ENCODE measurements at regions not wholly inside any gene's neighbourhood (a gene's known extent, or its start where the extent isn't known, plus 50 kb on each side); places are given as distances from the start of the nearest gene placed in this dataset.
A peak's percentile ranks its signal among the peaks of the same experiment; 100 is the strongest.

DNA sequence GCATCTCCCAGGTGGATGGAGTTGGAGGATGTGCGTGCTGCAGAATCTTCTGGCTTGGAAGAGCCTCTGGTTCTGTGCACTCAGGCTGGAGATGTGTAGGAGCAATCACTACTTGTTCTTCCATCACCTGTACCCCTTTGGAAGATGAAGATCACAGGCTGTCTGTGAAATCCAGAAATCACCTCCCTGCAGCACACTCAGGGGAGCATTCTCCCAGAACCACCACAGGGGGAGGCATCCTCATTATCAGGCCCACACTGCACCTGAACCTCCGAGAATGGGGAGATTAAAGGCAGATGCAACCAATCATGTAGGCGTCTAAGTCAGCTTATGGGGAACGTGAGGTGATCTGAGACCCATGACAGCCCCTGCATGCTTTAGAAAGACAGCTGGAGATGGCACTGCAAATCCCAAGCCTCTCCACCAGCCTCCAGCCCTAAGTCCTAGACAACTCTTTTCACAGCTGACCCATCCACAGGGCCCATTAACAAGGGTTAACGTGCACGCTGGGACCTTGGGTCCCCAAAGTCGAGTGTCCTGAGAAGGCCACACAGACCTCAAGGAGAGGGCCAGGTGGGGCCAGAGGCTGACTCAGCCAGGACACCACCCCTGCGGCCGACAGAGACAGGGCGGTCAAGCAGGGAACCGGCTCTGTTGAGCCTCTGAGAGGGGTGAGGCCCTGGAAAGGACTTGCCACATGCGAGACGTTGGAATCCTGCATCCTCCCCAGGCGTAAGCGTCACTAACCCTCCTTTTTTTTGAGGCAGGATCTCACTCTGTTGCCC is 314.9 kb downstream of the EIPR1 start:
- ATAC-seq (no peak), DNase-seq (no peak)

DNA sequence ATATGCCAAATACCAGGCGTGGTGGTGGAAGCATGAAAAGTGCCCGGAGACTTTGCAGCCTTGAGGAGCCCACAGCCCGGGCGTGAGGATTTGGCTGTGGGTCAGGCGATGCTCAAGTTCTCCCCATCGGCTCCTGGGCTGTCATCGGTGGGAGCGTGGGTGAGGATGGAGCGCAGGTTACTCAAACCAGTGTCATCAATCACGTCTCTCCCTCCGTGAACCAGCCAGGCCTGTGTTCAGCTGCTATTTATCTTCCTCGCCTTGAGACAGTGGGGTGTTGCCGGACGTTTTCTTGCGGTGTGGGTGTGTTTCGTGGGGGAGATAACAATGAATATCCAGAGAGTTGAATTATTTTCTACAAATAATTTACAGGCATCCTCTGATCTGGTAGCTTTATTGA is 317.6 kb downstream of the EIPR1 start:
- ATAC-seq (no peak), DNase-seq (no peak)

DNA sequence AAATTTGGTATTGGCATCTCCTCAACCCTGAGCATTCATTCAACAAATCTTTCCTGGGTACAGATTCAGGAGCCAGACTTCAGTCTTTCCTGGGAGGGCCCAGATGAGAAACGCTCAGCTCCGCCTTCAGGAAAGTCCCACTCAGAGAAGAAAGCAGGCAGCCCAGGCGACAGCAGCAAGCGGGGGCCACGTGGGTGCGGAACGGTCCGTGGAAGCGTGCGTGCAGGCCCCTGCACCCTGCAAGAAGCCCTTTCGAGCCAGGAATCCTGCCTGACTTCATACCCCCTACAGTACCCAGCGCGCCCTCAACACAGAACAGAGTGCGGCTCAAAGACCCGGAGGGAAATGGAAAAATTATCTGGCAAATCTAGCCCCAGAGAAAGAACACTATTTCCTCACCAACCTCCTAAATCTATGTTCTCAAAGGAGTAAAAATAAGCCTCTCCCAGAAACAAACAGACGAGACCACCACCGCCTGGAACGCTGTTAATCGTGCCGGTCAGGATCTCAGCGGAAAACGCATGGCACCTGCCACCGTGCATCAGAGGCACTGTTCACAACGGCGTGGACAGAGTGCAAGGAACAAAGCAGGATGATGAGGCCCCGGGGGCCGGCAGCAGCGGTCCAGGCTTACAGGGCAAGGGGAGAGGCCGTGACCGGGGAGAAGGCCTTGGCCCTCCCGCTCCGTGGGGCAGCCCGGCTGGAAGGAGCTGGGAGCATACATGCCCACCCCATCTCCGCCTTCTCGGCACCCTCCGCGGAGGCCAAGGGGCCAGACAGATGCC is 318.3 kb downstream of the EIPR1 start:
- ATAC-seq: no peak
- DNase-seq: no peak

DNA sequence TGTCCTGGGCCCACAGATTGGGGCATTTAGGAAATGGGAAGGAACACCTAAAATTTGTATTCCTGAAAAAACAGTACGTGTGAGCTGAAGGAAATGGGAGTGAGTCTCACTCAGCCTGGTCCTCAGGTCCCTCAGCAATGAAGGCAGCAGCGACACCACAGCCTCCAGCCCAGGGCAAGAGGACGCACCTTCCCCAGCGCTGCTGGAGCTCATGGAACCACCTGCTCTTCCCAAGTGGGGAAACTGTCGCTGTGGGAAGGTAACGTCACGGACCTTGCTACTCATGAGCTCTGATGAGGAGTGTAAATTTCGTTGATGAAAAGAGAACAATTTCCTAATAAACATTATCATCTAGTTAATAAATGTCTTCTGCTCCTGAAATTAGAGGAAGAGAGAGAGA is 323.6 kb downstream of the EIPR1 start:
- DNase-seq: no peak

DNA sequence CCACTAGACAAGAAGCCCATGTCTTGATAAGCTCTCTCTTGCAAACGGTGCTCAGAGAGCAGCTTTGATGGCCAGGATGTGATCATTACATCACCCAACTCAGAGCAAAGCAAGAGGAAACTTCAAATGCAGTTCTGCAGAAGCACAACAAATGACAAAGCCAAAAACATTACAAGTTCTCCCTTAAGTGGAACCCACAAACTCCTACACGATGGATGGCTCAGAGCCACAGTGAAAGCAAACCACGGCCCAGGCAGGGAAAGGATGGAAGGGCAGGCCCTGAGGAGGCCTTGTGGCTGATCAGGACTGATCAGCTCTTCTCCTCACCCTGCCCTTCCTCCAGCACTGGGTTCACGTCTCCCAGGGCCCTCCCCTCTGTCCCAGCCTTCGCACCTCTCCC is 326.4 kb downstream of the EIPR1 start:
- ATAC-seq (no peak), DNase-seq (no peak)

More for the DNA sequence above, 323.6 kb downstream of the EIPR1 start:
- no peak for ATAC-seq

DNA sequence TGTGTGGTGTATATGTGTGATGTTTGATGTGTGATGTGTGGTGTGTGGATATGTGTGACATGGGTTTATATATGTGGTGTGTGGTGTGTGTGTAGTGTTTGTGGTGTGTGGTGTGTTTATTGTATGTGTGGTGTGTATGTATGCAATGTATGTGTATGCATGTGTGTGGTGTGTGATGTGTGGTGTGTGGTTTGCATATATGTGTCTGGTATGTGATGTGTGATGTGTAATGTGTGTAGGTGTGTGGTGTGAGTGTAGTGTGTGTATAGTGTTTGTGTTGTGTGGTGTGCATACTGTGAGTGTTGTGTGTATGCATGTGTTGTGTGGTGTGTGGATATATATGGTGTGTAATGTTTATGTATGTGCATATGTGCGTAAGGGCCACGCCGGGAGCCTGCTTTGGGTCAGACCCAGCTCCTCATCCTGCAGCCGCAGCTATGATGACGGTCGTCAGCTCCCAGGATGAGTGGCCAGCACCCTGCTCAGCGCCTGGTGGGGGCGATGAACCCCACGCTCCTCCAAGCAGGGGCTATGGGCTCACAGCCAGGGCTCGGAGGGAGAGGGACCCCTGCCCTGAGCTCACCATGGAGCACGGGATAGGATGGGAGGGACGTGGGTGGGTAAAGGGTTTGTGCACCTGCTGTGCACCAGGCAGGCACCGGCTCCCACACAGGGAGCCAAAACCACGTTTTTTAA is 331.3 kb downstream of the EIPR1 start:
- ATAC-seq (peak; percentile 16), DNase-seq (no peak)

DNA sequence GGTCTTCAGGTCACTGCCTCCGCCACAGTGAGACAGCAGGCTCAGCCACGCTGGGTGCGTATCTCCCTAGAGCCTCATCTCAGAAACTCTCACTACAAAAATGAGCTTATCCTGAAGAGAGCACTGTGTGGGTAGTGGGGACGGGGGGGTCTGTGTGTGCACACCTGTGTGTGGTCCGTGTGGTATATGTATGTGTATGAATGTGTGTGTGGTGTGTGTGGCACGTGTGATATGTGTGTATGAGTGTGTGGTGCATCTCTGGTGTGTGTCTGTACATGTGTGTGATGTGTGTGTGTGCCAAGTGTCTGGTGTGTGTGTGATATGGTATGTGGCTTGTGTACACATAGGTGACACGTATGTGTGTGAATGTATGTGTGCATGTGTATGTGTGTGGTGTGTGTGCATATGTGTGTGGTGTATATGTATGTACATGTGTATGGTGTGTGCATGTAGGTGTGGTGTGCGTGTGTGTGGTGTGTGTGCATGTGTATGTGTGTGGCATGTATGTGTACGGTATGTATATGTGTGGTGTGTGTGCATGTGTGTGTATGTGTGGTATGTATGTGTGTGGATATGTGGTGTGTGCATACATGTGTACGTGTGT is 332.2 kb downstream of the EIPR1 start:
- no peak for ATAC-seq
- DNase-seq: no peak

DNA sequence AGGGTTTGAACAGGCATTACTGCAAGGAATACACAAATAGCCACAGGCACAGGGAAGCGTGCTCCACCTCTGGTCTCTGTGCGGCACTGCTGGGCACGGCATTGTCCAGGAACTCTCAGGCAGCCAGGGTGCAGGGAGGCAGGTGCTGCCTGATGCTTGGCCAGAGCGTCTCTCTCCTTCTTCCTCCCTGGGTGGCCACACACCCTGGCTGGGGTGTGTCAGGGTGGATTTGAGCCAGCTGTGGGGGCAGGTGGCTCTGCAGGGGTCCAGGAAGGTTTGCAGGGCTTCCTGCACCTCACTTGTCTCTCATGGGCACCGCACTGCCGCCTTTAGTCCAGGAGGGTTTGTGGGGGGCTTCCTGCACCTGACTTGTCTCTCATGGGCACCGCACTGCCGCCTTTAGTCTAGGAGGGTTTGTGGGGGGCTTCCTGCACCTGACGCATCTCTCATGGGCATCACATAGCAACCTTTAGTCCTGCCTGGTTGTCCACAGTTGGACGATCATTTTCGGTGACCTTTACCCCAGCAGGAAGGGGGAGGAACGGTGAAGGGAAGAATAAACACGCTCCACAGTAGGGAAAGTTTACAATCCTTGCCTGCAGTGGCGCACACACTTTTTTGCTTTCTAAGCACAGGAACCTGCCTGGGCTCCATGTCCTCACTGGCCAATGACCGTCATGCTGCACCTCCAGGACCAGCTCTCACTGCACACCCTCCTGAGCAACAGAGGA is 332.9 kb downstream of the EIPR1 start:
- no peak for DNase-seq
- no peak for ATAC-seq

DNA sequence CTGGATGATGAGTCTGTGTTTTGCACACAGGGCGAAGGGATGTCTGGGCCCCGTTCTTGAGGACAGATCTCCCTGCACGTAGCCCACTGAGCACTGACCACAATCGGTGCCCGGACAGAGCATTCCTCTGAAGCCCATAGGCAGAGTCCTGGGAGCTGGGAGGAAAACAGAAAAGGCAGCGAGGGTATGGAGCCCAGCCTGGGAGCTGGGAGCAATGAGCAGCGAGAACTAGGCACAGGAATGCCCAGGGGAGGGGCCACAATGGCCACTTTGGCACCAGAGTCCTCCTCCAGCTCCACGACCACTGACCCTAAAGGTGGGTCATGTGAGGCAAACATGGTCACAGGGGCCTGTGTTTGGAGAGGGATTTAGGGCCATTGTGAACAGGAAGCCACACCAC is 333.9 kb downstream of the EIPR1 start:
- ATAC-seq (no peak), DNase-seq (no peak)

DNA sequence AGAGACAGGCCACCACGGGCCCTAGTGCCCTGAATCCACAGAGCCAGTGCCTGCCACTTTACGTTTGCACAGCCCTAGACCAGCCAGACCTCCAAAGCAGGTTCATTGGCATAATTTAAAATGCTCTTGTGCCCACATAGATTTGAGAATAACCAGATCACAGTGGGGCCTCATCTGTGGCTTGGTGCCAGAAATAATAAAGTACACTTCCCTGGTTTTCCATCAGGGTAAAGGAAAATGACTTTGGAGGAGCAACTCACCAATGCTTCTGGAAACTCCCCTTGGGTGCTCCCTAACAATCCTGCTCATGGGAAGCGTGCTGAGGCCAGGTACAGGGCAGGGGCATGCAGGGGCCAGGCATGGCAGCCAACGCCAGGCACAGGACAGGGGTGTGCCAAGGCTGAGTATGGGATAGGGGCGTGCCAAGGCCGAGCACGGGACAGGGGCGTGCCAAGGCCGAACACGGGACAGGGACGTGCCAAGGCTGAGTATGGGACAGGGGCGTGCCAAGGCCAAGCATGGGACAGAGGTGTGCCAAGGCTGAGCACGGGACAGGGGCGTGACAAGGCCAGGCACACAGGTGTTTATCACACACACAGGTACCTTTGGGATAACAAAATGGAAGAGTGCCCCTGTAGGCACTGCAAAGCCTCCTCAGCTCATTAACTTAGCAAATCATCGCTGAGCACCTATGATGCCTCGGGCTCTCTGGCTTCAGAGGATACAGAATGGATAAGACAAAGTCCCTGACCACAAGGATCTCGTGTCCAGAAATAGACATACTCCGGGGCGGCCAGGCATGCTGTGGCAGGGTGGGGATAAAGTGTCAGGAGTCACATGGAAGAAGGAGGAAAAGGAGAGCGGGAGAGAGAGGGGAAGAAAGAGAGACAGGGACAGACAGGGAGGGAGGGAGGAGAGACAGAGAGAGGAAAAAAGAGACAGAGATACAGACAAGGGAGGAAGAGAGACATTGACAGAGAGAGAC is 334.7 kb downstream of the EIPR1 start:
- ATAC-seq (no peak), DNase-seq (no peak)

DNA sequence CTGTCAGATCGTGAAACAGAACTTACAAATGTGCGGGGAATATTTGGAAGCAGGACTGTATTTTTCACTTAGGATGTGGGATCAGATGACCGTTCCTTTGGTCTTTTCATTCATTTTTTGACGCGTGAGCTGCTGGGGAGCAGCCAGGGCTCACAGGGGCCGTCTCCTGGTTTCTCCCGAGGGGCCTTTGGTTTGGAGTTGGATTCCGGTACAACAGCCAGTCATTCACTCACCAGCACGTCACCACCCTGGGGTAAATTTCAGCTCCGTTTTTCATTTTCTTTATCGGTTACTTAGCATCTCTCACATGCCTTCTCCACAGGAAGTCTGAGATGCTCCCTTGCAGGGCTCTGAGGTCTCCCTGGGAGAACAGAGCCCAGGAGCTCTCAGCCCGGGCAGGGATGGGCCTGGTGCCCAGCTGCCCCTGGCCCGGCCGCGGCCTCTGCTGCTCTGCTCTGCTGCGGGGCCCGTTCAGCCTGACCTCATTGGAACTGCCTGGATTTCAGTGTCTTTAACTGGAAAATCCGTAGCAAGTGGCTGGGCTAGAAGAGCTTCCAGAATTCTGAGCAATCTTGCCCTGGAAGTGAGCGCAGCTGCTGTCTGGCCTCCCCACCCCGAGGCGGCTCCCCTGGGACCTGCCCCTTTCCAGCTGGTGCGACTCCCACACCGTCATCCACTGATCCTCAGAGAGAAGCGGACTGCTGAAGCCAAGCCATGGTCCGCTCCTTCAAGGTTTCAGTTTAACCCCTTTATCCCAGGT is 335.6 kb downstream of the EIPR1 start:
- ATAC-seq: no peak
- no peak for DNase-seq

DNA sequence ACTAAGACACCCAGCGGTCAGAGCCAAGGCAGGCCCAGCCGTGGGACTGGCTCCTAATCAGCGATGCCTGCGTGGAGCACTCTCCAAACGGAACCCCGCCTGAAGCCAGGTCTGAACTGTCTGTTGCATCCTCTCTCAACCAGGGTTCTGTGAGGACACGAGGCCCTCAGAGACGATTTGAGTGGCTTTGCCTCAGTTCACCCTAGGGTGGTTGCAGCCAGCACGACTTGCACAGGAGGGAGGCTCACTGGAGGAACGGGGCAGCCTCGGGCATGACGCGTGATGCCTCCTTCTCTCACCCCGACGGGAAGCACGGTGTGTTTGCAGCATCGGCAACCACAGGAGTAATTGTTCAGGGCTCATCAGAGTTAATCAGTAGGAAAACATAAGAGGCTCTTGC is 336.4 kb downstream of the EIPR1 start:
- no peak for ATAC-seq
- no peak for DNase-seq

DNA sequence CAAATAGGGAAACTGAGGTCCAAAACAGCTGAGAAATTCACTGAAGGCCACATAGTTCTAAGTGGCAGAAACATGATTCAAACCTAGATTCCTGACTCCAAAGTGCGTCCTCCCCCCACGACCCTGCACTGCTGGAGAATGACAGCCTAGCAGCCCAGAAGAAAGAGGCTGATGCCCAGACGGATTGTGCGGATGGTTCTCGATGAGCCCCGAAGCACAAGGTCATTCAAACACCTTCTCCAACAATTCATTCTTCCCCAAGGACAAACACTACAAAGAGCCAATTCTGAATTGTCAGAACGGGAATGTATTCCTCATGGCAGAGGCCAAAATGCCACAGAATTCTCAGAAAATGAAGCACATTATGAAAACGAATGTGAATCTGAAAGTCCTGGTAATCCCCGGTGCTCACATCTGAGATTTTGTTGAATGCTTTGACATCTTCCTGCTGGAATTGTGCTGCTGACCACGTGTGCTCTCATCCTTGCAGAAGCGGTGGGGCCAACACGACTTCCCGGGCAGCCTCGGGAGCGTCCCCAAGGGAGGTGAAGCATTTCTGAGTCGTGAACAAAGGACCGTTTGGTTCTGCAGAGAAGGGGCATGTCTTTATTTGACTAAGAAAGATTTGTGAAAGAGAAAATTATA is 337.0 kb downstream of the EIPR1 start:
- ATAC-seq: no peak
- no peak for DNase-seq

DNA sequence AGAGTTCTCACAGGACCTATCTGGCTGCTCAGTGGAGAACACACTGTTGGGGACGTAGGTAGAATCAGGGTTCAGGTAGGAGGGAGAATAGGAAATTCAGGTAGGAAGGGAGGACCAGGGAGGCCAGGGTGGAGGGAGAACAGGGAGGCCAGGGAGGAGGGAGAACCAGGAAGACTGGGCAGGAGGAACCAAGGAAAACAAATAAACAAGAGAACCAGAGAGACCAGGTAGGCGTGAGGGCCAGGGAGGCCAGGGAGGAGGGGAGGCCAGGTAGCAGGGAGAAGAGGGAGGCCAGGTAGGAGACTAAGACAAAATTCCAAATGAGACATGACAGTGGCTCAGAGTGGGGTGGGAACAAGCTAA is 337.6 kb downstream of the EIPR1 start:
- DNase-seq: no peak
- ATAC-seq: no peak

DNA sequence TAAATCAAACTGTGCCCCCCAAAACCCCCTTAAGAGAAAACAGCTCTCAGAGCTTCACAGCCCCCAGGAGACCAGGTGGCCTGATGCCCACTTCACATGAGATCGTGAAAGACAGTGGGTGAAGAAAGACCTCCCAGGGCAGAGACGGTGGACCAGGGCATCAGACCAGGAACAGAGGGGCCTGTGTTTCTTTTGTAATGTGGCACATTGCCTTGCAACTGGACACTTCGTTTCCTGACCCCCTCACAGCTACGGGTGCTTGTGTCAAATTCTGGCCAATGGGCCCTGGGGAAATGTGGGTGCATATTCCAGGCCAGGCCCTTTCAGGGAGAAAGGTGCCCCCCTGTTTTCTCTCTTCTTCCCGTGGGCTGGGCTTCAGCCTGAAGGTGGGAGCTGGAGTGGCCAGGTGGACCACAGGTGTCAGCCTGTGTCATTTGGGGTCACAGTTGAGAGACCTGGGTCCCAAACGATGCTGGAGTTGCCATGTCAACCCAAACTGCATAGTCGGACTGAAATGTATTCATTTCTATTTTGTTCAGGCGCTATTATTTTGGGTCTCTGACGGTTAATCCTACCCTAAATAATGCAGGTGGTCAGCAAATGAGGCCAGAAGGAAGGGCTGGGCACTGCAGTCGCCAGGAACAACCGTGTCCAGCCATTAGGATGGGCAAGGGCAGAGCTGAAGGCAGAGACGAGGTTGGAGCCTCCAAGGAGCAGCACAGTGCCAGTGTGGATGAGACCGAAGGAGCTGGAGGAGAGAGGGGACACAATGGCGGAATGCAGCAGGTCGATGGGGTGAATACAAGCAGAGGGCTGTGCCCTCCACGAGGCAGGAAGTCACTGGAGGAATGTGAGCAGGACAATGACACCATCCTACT is 338.2 kb downstream of the EIPR1 start:
- ATAC-seq (no peak), DNase-seq (no peak)

DNA sequence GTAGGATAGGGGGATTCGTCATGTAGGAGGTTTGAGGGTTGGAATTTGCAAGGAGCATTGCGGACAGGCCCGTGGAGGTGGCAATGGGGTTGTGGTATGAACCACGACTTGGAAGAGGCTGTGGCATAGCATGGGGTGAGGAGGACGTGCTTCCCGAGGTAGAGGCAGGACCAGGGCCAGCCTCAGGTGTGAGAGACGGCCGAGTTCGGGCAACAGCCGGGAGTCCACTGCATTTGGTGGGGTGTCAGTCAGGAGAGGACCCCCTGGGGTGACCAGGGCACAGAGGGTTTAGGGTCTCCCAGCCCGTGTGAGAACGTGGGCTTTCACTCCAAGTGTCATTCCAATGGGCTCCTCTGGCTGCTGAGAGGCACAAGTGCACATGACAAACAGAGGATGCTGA is 339.0 kb downstream of the EIPR1 start:
- no peak for ATAC-seq
- no peak for DNase-seq

DNA sequence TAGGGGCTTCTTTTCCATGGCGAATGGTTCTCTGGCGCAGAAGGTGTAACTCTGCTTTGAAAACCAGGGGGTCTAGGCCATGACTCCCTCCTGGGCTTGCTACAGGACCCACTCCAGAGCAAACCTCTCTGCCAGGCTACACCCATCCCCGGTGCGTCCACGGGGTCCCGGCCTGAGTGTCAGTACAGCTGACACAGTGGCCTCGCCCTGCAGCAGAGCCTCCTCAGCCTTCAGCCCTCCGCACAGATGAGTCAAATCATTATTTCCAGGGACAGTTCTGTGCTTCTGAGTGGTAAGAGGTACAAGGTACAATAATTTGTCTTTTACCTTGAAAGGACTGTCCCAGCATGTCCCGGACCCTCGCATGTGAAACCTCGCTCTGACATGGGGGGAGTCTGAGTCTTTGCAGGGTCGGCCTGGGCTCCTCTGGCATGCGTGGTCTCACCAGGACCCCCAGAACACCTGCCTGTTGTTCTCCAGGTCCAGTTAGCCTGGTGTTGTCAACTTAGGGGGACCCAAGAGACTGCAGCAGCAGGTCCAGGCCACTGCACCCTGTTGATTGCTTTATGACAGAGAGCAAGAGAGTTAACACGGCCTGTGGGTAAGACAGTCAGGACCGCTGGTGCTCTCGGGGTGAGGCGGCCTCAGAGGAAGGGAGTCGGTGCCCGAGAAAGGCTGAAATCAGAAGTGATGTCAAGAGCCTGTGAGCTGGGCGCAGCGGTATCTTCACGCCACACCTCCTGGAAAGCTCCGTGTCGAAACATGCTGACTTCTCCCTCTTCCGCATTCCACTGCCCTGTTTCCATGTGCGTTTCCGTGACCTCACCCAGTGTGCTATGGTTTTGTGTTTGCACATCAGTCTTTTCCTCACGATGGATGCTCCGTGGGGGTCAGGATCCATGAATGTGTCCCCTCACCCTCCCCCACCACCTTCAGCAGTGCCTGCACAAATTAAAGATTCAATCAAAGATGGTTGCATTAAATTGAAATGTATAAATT is 340.1 kb downstream of the EIPR1 start:
- no peak for ATAC-seq
- DNase-seq: no peak

Data from stimulated activated naive CD8-positive, alpha-beta T cell treated with anti-CD3 and anti-CD28 coated beads, Interleukin-15, Interleukin-2, amounts not matched to agents 100 U/mL and 50 U/mL, for 24 hours (primary cell).